Progenitor cell of endocrine pancreas (in vitro differentiated cells): ENCODE measurements at regions not wholly inside any gene's neighbourhood (a gene's known extent, or its start where the extent isn't known, plus 50 kb on each side); places are given as distances from the start of the nearest gene placed in this dataset.

Experiments used
- DNase-seq: peaks from one replicate; pipeline ENCODE4 v3.0.0; 2021; ENCODE audit warnings: low spot score; ENCODE audit not compliant: unreplicated experiment
- H3K27ac Mint-ChIP-seq: 2 replicates; pipeline ENCODE4 v1.8.0; 2021; ENCODE audit warnings: mild to moderate bottlenecking, moderate library complexity, mixed read lengths
- H3K27me3 Mint-ChIP-seq: 2 replicates; pipeline ENCODE4 v1.8.0; 2021; ENCODE audit warnings: mixed read lengths
- H3K36me3 Mint-ChIP-seq: 2 replicates; pipeline ENCODE4 v1.8.0; 2022; ENCODE audit warnings: mixed read lengths; ENCODE audit not compliant: insufficient read depth
- H3K4me1 Mint-ChIP-seq: 2 replicates; pipeline ENCODE4 v1.8.0; 2021; ENCODE audit warnings: low read depth, mixed read lengths
- H3K4me3 Mint-ChIP-seq: 2 replicates; pipeline ENCODE4 v1.8.0; 2021; ENCODE audit warnings: low read depth, mild to moderate bottlenecking, moderate library complexity, mixed read lengths
- H3K9me3 Mint-ChIP-seq: 2 replicates; pipeline ENCODE4 v1.8.0; 2021; ENCODE audit warnings: low read depth, mixed read lengths
- CTCF ChIP-seq: fragments of 200-600 bp; sonication (generic); IDR thresholded peaks from one replicate; pipeline ENCODE4 v1.5.0; 2021; ENCODE audit warnings: antibody characterized with exemption, mild to moderate bottlenecking; ENCODE audit not compliant: unreplicated experiment

GRCh38 chr2:16120591-16121180, 180.3 kb downstream of the MYCN start:
- no peaks in the 10 kb centered on the region for H3K9me3 Mint-ChIP-seq
- TF ChIP-seq CTCF, result no peak
- H3K36me3 Mint-ChIP-seq, result no peaks in the 10 kb centered on the region
- H3K27me3 Mint-ChIP-seq, result no peaks in the 10 kb centered on the region
- peaks cover 8% of the 10 kb centered on the region for H3K4me1 Mint-ChIP-seq
- no peak overlapping the region for H3K4me3 Mint-ChIP-seq
- no peak overlapping the region for H3K27ac Mint-ChIP-seq
- DNase-seq, result no peak

- DNase-seq, result no peak
- H3K27ac Mint-ChIP-seq, result no peak overlapping the region
- H3K27me3 Mint-ChIP-seq, result no peaks in the 10 kb centered on the region
- H3K4me3 Mint-ChIP-seq, result no peak overlapping the region
- no peaks in the 10 kb centered on the region for H3K9me3 Mint-ChIP-seq
- TF ChIP-seq CTCF, result no peak
- peaks cover 18% of the 10 kb centered on the region for H3K4me1 Mint-ChIP-seq
- H3K36me3 Mint-ChIP-seq, result no peaks in the 10 kb centered on the region
These were observed 179.4 kb downstream of the MYCN start for GRCh38 chr2:16119741-16120140.

- H3K4me3 Mint-ChIP-seq, result no peak overlapping the region
- H3K36me3 Mint-ChIP-seq, result no peaks in the 10 kb centered on the region
- no peak for TF ChIP-seq CTCF
- H3K4me1 Mint-ChIP-seq, result peaks cover 18% of the 10 kb centered on the region
- H3K27me3 Mint-ChIP-seq, result no peaks in the 10 kb centered on the region
- H3K27ac Mint-ChIP-seq, result no peak overlapping the region
- H3K9me3 Mint-ChIP-seq, result no peaks in the 10 kb centered on the region
- no peak for DNase-seq
These were observed 178.6 kb downstream of the MYCN start for GRCh38 chr2:16118611-16119590.

GRCh38 chr2:16117791-16118610, 177.7 kb downstream of the MYCN start:
- H3K27ac Mint-ChIP-seq, result no peak overlapping the region

More at GRCh38 chr2:16117791-16118610, 177.7 kb downstream of the MYCN start:
- Mint-ChIP-seq H3K27me3 (no peaks in the 10 kb centered on the region), H3K36me3 (no peaks in the 10 kb centered on the region), H3K4me3 (no peak overlapping the region), H3K4me1 (peaks cover 15% of the 10 kb centered on the region), H3K9me3 (no peaks in the 10 kb centered on the region)
- TF ChIP-seq CTCF, result no peak
- DNase-seq, result no peak
